Neural cell (in vitro differentiated cells): ENCODE measurements at regions not wholly inside any gene's neighbourhood (a gene's known extent, or its start where the extent isn't known, plus 50 kb on each side); places are given as distances from the start of the nearest gene placed in this dataset.

Experiments
- CTCF ChIP-seq: fragments of 450-650 bp; IDR thresholded peaks from 2 replicates; pipeline ENCODE4 v1.5.1; 2014; ENCODE audit warnings: antibody characterized with exemption, mild to moderate bottlenecking, moderate library complexity; ENCODE audit not compliant: poor library complexity, severe bottlenecking
- EZH2 ChIP-seq: fragments of 200-600, 300-800 bp; shearing (Covaris generic), sonication (generic); IDR thresholded peaks from 2 replicates; pipeline ENCODE4 v1.6.1; 2014; ENCODE audit warnings: antibody characterized with exemption, low read length, borderline replicate concordance, mild to moderate bottlenecking; ENCODE audit not compliant: insufficient read depth, poor library complexity, severe bottlenecking
- MXI1 ChIP-seq: fragments of 450-650 bp; conservative IDR thresholded peaks from 2 replicates; pipeline ENCODE4 v1.6.1; 2014; ENCODE audit warnings: antibody characterized with exemption, mild to moderate bottlenecking; ENCODE audit not compliant: poor library complexity, severe bottlenecking
- POLR2AphosphoS5 ChIP-seq: IDR thresholded peaks from 2 replicates; pipeline ENCODE4 v1.6.1; 2012
- REST ChIP-seq: IDR thresholded peaks from 2 replicates; pipeline ENCODE4 v1.6.1; 2012; ENCODE audit warnings: borderline replicate concordance
- TAF1 ChIP-seq: IDR thresholded peaks from 2 replicates; pipeline ENCODE4 v1.6.1; 2012; ENCODE audit warnings: low read depth

GRCh38 chr18:71077451-71077850, 788.6 kb downstream of the SOCS6 start:
- TF ChIP-seq CTCF (no peak), TAF1 (no peak), POLR2AphosphoS5 (no peak), REST (no peak), EZH2 (no peak), MXI1 (no peak)
